Activated T-helper 2 cell treated with anti-CD3 and anti-CD28 coated beads, Interferon-gamma antibody, Interleukin-2, Interleukin-4, amounts not matched to agents 10 μg/mL and 5 μg/mL and 100 μg/mL, durations not matched to agents 14 hours and 24 hours and 36 hours (primary cell): ENCODE measurements at regions not wholly inside any gene's neighbourhood (a gene's known extent, or its start where the extent isn't known, plus 50 kb on each side); places are given as distances from the start of the nearest gene placed in this dataset.

Experiments
- DNase-seq: peaks from one replicate; pipeline ENCODE4 v3.0.0; 2021; ENCODE audit warnings: low spot score
- H3K27ac Mint-ChIP-seq: one replicate; pipeline ENCODE4 v1.8.0; 2021; ENCODE audit warnings: mixed read lengths
- H3K27me3 Mint-ChIP-seq: one replicate; pipeline ENCODE4 v1.8.0; 2021; ENCODE audit warnings: low read depth, mixed read lengths
- H3K36me3 Mint-ChIP-seq: one replicate; pipeline ENCODE4 v1.8.0; 2021; ENCODE audit warnings: low read depth, mixed read lengths
- H3K4me1 Mint-ChIP-seq: one replicate; pipeline ENCODE4 v1.8.0; 2021; ENCODE audit warnings: low read depth, mixed read lengths
- H3K4me3 Mint-ChIP-seq: one replicate; pipeline ENCODE4 v1.8.0; 2021; ENCODE audit warnings: low read depth, mild to moderate bottlenecking, moderate library complexity, mixed read lengths
- H3K9me3 Mint-ChIP-seq: one replicate; pipeline ENCODE4 v1.8.0; 2021; ENCODE audit warnings: mixed read lengths
- intact Hi-C: fragments of 100-400 bp; cut with micrococcal nuclease; formaldehyde crosslinking; loops from one replicate; pipeline ENCODE4 v1.15.1; 2023

DNA sequence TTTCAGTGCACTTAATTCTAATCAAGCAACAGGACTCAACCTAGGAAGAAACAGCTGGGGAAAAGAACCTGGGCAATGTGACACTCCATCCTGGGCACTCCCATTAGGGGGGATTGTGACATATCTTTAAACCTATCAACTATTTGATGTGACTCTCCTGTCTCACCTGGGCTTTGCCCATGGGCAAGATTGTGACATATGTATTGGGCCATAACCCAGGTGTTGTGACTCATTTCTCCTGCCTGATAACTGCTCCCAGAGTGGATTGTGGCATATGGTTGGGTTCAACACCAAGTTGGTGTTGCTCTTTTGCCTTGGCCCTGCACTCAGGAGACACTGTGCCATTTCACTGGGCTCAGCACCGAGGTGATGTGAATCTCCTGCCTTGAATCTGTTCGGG, 82.6 kb downstream of the ZNF723 start:
- no peaks in the 10 kb centered on the region for H3K4me1 Mint-ChIP-seq
- no peaks in the 10 kb centered on the region for H3K27me3 Mint-ChIP-seq

DNA sequence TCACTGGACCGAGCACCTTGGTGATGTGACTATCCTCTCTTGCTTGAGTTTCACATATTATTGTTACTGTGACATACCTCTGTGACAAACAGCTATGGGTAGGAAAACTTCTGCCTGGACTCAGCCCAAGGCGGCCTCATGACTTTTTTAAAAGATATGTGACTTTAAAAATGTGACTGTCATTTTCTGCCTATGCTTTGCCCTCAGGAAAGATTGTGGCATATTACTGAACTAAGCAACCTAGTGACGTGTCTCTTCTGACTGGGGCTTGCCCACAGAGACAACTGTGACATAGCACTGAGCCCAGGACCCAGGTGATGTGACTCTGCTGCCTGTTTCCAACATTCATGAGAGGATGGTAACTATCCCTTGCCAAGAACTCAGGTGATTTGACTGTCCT, 84.8 kb downstream of the ZNF728 start:
- Mint-ChIP-seq H3K27me3 (no peaks in the 10 kb centered on the region), H3K4me1 (no peaks in the 10 kb centered on the region), H3K36me3 (no peaks in the 10 kb centered on the region), H3K9me3 (peaks cover 66% of the 10 kb centered on the region), H3K27ac (no peak overlapping the region), H3K4me3 (no peak overlapping the region)
- intact Hi-C loops: no loop called here
- no peak for DNase-seq

More for the DNA sequence above, 82.6 kb downstream of the ZNF723 start:
- DNase-seq: no peak
- intact Hi-C loops: no loop called here
- Mint-ChIP-seq H3K27ac (no peak overlapping the region), H3K36me3 (no peaks in the 10 kb centered on the region), H3K4me3 (no peak overlapping the region), H3K9me3 (peaks cover 69% of the 10 kb centered on the region)

DNA sequence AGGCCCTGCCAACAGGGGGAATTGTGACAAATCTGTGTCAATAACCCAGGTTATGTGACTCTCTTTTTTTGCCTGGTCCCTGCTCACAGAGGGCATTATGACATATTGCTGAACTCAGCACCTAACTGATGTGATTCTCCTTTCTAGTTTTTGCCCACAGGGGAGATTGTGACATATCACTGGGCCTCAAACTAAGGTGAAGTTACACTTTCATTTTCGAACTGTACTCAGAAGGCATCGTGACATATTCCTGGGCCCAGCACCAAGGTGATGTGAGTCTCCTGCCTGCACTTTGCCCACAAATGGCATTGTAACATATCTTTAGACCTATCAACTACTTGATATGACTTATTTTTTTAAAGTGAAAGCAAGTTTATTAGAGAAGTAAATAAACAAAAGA, 83.0 kb downstream of the ZNF728 start:
- Mint-ChIP-seq H3K27ac (no peak overlapping the region), H3K36me3 (no peaks in the 10 kb centered on the region), H3K4me3 (no peak overlapping the region), H3K4me1 (no peaks in the 10 kb centered on the region), H3K9me3 (peaks cover 73% of the 10 kb centered on the region), H3K27me3 (no peaks in the 10 kb centered on the region)
- intact Hi-C loops: no loop called here
- no peak for DNase-seq
